Heart right ventricle (tissue), 16 donors: ENCODE measurements at regions not wholly inside any gene's neighbourhood (a gene's known extent, or its start where the extent isn't known, plus 50 kb on each side); places are given as distances from the start of the nearest gene placed in this dataset.

Experiments used
- ATAC-seq, 8 donors: fragments of 200-7000 bp; cut with Tn5 transposase; one replicate each; pipeline ENCODE4 v1.9.1; 2020; ENCODE audit warnings: mild to moderate bottlenecking in 8 of 8, moderate library complexity in 8 of 8, moderate number of reproducible peaks in 1 of 8
- DNase-seq, 2 donors: peaks; one replicate each; pipeline ENCODE4 v3.0.0-alpha.2; 2020
- H3K27ac ChIP-seq, 10 donors: fragments of 200-600 bp; sonication (generic) in 2 of 10; one replicate each; pipeline versions ENCODE4 v1.5.0 to v1.8.0; 2020 to 2022; ENCODE audit warnings: mild to moderate bottlenecking in 3 of 10
- H3K27me3 ChIP-seq, 7 donors: fragments of 200-600 bp; one replicate each; pipeline ENCODE4 v1.8.0; 2021 to 2022; ENCODE audit warnings: mild to moderate bottlenecking in 2 of 7
- H3K36me3 ChIP-seq, 9 donors: fragments of 200-600 bp; sonication (generic) in 1 of 9; one replicate each; pipeline versions ENCODE4 v1.5.0 to v1.8.0; 2020 to 2022; ENCODE audit warnings: mild to moderate bottlenecking in 2 of 9
- H3K4me1 ChIP-seq, 9 donors: fragments of 200-600 bp; sonication (generic) in 1 of 9; one replicate each; pipeline versions ENCODE4 v1.5.0 to v1.8.0; 2020 to 2022; ENCODE audit warnings: mild to moderate bottlenecking in 4 of 9
- H3K4me3 ChIP-seq, 10 donors: fragments of 200-600 bp; sonication (generic) in 2 of 10; one replicate each; pipeline versions ENCODE4 v1.5.0 to v1.8.0; 2020 to 2022; ENCODE audit warnings: mild to moderate bottlenecking in 7 of 10, moderate library complexity in 2 of 10
- H3K9me3 ChIP-seq, 11 donors: fragments of 200-600 bp in 10 of 11; sonication (generic) in 2 of 11; one replicate each; pipeline versions ENCODE4 v1.5.0 to v1.8.0; 2013 to 2022; ENCODE audit warnings: mild to moderate bottlenecking in 2 of 11, control low read depth in 1 of 11, moderate library complexity in 1 of 11
- WGBS, 2 donors: extraction: QIAGEN DNeasy Blood & Tissue Kit; methylation state at CpG; one replicate each; pipeline ENCODE4 v1.1.7; 2013; ENCODE audit warnings: inconsistent platforms in 1 of 2; 5-methylcytosine and 5-hydroxymethylcytosine counted together
- intact Hi-C, 10 donors: fragments of 100-400 bp; cut with DNase I; formaldehyde crosslinking; loops; one replicate each; pipeline versions ENCODE4 v1.11.1 to v1.14.2; 2022
- TF ChIP-seq, protein P1 (sequence below), 9 donors: fragments of 200-600 bp; sonication (generic) in 2 of 9; IDR thresholded peaks; one replicate each; pipeline versions ENCODE4 v1.5.0 to v1.8.0; 2021 to 2022; ENCODE audit warnings: antibody characterized with exemption in 9 of 9, mild to moderate bottlenecking in 5 of 9, moderate library complexity in 1 of 9
- donor health status: Arrhythmogenic right ventricular cardiomyopathy.
- donor health status: ischemic (EF 13 %, LVEDD 7.1; RV severe dilation, severe dysfunction).
- donor health status: healthy with polysubstance abuse.
- donor health status: DM: no; HTN: yes; CAD: no.
- donor health status: DM: no; HTN: no; CAD: no.
- donor health status: ischemic (EF 25% LVEDD 6.9; RV normal size, moderate dysfunction).
- donor health status: ischemic (EF 25% LVEDD 5.7; RV mildly dilated, moderate dysfunction).
- donor health status: healthy.
- donor health status: DM: yes; HTN: yes; CAD: no.
- donor health status: Ischemic cardiomyopathy.
- donor health status: ischemic (EF 35%, LVEDD 5.7; RV mildly dilated, moderate dysfunction).
- donor health status: nonischemic (EF 11% LVEDD 7.7; RV severe dilation, severe dysfunction).
- donor health status: DM: yes; HTN: yes; CAD: no.
- donor health status: PGD.
- donor health status: ischemic (EF 29% LVEDD 5.4; RV normal size, mild dysfunction).
- donor health status: nonischemic (EF 23%, LVEDD 6.1; RV moderate dilation, normal function).

DNA sequence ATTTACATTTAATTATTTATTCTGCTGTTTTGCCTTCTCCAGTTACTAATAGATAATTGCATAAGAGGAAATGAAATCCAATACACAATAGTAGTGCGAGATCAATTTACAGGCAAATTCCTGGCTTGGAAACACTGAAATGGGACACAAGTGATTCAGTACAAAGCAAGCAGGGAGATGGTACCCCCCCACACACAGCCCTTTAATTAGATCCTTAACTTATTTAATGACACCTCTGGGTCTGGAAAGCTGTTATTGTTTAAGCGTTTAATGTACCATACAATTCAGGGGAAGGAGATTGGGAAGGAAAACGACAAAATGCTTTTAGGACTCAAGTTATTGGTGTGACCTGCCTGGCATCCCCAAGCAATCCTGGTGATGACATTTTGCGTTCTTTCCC, 318.2 kb downstream of the NPIPA8 start:
- ATAC-seq (no peak), DNase-seq (no peak)
- intact Hi-C loops: no loop called here
- WGBS, 2 donors: 66 to 68% methylated on average over 4 of the region's 4 CpGs
- TF ChIP-seq, protein P1, sequence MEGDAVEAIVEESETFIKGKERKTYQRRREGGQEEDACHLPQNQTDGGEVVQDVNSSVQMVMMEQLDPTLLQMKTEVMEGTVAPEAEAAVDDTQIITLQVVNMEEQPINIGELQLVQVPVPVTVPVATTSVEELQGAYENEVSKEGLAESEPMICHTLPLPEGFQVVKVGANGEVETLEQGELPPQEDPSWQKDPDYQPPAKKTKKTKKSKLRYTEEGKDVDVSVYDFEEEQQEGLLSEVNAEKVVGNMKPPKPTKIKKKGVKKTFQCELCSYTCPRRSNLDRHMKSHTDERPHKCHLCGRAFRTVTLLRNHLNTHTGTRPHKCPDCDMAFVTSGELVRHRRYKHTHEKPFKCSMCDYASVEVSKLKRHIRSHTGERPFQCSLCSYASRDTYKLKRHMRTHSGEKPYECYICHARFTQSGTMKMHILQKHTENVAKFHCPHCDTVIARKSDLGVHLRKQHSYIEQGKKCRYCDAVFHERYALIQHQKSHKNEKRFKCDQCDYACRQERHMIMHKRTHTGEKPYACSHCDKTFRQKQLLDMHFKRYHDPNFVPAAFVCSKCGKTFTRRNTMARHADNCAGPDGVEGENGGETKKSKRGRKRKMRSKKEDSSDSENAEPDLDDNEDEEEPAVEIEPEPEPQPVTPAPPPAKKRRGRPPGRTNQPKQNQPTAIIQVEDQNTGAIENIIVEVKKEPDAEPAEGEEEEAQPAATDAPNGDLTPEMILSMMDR (IDR thresholded peaks at IDR 0.05): no peak
- H3K27ac ChIP-seq: no peak overlapping the region
- peaks cover 0 to 9% (median 0%) of the 10 kb centered on the region in 9 donors for H3K4me1 ChIP-seq
- H3K9me3 ChIP-seq: no peaks in the 10 kb centered on the region
- H3K36me3 ChIP-seq: no peaks in the 10 kb centered on the region
- H3K27me3 ChIP-seq: no peaks in the 10 kb centered on the region
- no peak overlapping the region for H3K4me3 ChIP-seq

DNA sequence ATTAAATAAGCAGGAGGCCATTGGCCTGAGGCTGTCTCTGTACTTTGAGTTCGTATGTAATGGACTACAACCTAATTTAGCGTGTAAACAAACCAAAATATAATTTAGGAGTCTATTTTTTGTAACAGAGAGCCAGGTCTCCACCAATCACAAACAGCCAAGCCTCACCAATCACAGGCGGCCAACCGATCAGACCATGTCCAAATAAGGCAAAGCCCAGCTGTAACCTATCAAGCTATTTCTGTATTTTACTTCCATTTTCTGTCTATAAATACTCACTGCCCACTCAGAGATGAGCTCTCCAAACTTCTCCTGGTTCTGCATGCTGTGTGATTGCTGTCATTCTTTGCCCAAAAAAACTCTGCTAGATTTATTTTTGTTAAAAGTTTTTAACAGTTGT, 322.7 kb downstream of the NPIPA8 start:
- no peak for DNase-seq
- intact Hi-C loops: loop anchor here in 1 of 10 donors (5.0 kb wide), 1 partner anchor 48 kb away; no protein-coding TSS in a partner anchor

DNA sequence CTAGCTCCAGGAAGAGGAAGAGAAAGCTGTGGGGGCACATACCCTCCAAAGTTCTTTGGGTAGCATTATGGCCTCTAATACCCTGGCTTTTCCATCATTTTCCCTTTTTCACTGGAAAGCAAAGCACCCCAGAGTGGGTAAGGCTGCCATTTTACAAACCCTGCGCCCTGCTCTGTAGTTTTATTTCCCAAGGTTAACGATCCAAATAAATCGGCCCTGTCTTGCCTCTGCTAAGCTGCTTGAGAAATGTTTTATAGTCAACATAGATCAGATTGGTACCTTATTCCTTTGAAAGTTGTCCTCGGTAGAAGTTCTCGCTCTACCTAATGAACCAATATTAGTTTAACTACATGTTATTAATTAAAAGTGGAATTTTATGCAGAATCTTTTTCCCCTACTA, 328.2 kb downstream of the NPIPA8 start:
- no peak for ATAC-seq
- TF ChIP-seq, protein P1 (IDR thresholded peaks at IDR 0.05): no peak
- WGBS, 2 donors: 93 to 94% methylated on average over 5 of the region's 5 CpGs

More for the DNA sequence above, 322.7 kb downstream of the NPIPA8 start:
- Histone ChIP-seq H3K4me3 (no peak overlapping the region), H3K27me3 (no peaks in the 10 kb centered on the region), H3K27ac (no peak overlapping the region), H3K36me3 (no peaks in the 10 kb centered on the region), H3K4me1 (no peaks in the 10 kb centered on the region), H3K9me3 (peaks cover 0 to 2% (median 0%) of the 10 kb centered on the region in 11 donors)
- ATAC-seq: no peak
- TF ChIP-seq, protein P1 (IDR thresholded peaks at IDR 0.05): no peak
- 81 to 83% methylated on average over 4 of the region's 4 CpGs for WGBS, 2 donors

DNA sequence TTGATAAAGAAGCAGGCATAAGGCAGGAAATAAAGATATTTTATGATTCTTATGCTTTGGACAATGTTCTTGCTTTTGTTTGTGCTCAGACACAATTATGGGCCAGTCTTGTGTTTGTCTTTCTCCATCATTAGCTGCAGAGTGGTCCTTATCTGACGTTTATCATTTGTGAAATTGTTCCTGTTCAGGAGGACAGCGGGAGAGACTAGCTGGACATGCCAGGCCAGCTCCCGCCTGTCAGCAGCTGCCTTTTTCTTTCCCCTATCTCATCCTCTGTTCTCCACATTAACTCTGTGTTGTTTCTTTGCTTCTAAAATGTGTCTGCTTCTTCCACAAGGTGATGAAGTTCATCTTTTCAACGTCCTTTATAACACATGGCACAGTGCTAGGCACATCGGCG, 333.5 kb downstream of the NPIPA8 start:
- DNase-seq: no peak
- intact Hi-C loops: loop anchor here in 1 of 10 donors (10.0 kb wide), 1 partner anchor 898 kb away; no protein-coding TSS in a partner anchor
- Histone ChIP-seq H3K9me3 (no peaks in the 10 kb centered on the region), H3K4me1 (no peaks in the 10 kb centered on the region), H3K36me3 (no peaks in the 10 kb centered on the region), H3K27me3 (peaks cover 0 to 6% (median 0%) of the 10 kb centered on the region in 7 donors), H3K27ac (no peak overlapping the region), H3K4me3 (no peak overlapping the region)
- TF ChIP-seq, protein P1 (IDR thresholded peaks at IDR 0.05): no peak
- 30 to 39% methylated on average over 6 of the region's 6 CpGs for WGBS, 2 donors
- no peak for ATAC-seq

More for the DNA sequence above, 328.2 kb downstream of the NPIPA8 start:
- Histone ChIP-seq H3K4me1 (no peaks in the 10 kb centered on the region), H3K36me3 (no peaks in the 10 kb centered on the region), H3K9me3 (peaks cover 0 to 2% (median 0%) of the 10 kb centered on the region in 11 donors), H3K27ac (no peak overlapping the region), H3K4me3 (no peak overlapping the region), H3K27me3 (peaks cover 0 to 6% (median 0%) of the 10 kb centered on the region in 7 donors)
- no peak for DNase-seq
- intact Hi-C loops: loop anchor here in 1 of 10 donors (10.0 kb wide), 1 partner anchor 904 kb away; no protein-coding TSS in a partner anchor
